ENCODE measurements at regions not wholly inside any gene's neighbourhood (a gene's known extent, or its start where the extent isn't known, plus 50 kb on each side); places are given as distances from the start of the nearest gene placed in this dataset.

GRCh38 chr3:96039632-96040031, 774.8 kb upstream of the EPHA6 start:
- H3K4me3 ChIP-seq (ENCODE audit: low read depth, low read length), result no peak overlapping the region
- DNase-seq (ENCODE audit: low read depth), result no peak
- TF ChIP-seq CTCF (IDR thresholded peaks at IDR 0.05; ENCODE audit: low read depth, low read length, missing control alignments), result no peak

GRCh38 chr3:96059301-96059700, 755.1 kb upstream of the EPHA6 start:
- DNase-seq (ENCODE audit: low read depth), result no peak
- no peak overlapping the region for H3K4me3 ChIP-seq (ENCODE audit: low read depth, low read length)
- no peak for TF ChIP-seq CTCF (IDR thresholded peaks at IDR 0.05; ENCODE audit: low read depth, low read length, missing control alignments)

- TF ChIP-seq CTCF (IDR thresholded peaks at IDR 0.05; ENCODE audit: low read depth, low read length, missing control alignments), result no peak
- H3K4me3 ChIP-seq (ENCODE audit: low read depth, low read length), result no peak overlapping the region
- DNase-seq (ENCODE audit: low read depth), result no peak
These were observed 745.3 kb upstream of the EPHA6 start for GRCh38 chr3:96069065-96069464.

- DNase-seq (ENCODE audit: low read depth), result no peak
- TF ChIP-seq CTCF (IDR thresholded peaks at IDR 0.05; ENCODE audit: low read depth, low read length, missing control alignments), result no peak
These were observed 743.7 kb upstream of the EPHA6 start for GRCh38 chr3:96070678-96071077.

DNA sequence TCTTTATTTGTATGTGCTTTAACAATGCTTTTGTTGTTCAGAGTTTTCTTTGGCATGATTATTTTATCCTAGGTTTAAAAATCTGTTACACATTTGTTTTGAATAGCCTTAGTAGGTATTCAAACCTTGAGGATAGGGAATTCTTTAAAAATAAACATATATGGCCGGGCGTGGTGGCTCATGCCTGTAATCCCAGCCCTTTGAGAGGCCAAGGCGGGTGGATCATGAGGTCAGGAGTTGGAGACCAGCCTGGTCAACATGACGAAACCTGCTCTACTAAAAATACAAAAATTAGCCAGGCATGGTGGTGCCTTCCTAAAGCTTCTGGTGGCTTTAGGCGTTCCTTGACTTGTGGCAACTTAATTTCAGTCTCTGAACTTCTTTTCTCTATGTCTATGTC, 743.3 kb upstream of the EPHA6 start:
- no peak for TF ChIP-seq CTCF (IDR thresholded peaks at IDR 0.05; ENCODE audit: low read depth, low read length, missing control alignments)
- no peak overlapping the region for H3K4me3 ChIP-seq (ENCODE audit: low read depth, low read length)
- DNase-seq (ENCODE audit: low read depth), result no peak

More at GRCh38 chr3:96070678-96071077, 743.7 kb upstream of the EPHA6 start:
- H3K4me3 ChIP-seq (ENCODE audit: low read depth, low read length), result no peak overlapping the region

GRCh38 chr3:96072226-96072625, 742.2 kb upstream of the EPHA6 start:
- no peak overlapping the region for H3K4me3 ChIP-seq (ENCODE audit: low read depth, low read length)
- no peak for TF ChIP-seq CTCF (IDR thresholded peaks at IDR 0.05; ENCODE audit: low read depth, low read length, missing control alignments)
- DNase-seq (ENCODE audit: low read depth), result no peak

DNA sequence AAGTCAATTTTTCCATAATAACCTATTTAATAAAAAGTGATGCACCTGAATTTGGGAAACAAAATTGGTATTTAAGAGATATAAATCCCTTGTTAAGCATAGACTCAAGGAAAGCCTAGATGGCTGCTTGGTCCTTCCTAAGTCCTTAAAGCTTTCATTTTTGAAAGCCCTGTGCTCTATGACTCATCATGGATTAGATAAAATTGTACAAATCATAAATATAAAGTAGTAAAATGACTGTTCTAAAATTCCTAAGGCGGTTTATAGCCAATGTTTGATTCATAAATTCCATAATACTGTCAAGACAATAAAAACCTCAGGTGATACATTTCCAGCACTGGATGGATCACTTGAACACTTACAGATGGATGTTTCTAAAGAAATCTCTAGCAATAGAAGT, 730.8 kb upstream of the EPHA6 start:
- no peak overlapping the region for H3K4me3 ChIP-seq (ENCODE audit: low read depth, low read length)
- DNase-seq (ENCODE audit: low read depth), result no peak
- TF ChIP-seq CTCF (IDR thresholded peaks at IDR 0.05; ENCODE audit: low read depth, low read length, missing control alignments), result no peak
